Colonic mucosa (tissue), 4 donors: ENCODE measurements at regions not wholly inside any gene's neighbourhood (a gene's known extent, or its start where the extent isn't known, plus 50 kb on each side); places are given as distances from the start of the nearest gene placed in this dataset.

Experiments
- DNase-seq: peaks from one replicate; pipeline ENCODE4 v3.0.0-alpha.2; 2020
- H3K27ac ChIP-seq: fragments of 200-600 bp; one replicate; pipeline ENCODE4 v1.8.0; 2021
- H3K27me3 ChIP-seq: fragments of 200-600 bp; one replicate; pipeline ENCODE4 v1.8.0; 2021
- H3K36me3 ChIP-seq: fragments of 200-600 bp; one replicate; pipeline ENCODE4 v1.8.0; 2021
- H3K4me1 ChIP-seq: fragments of 200-600 bp; one replicate; pipeline ENCODE4 v1.8.0; 2021; ENCODE audit warnings: mild to moderate bottlenecking
- H3K4me3 ChIP-seq: fragments of 200-600 bp; one replicate; pipeline ENCODE4 v1.8.0; 2021
- H3K9ac ChIP-seq, 2 donors: one replicate each; pipeline ENCODE4 v1.7.0; 2013; ENCODE audit warnings: control low read depth in 2 of 2, low read depth in 2 of 2, low read length in 2 of 2
- H3K9me3 ChIP-seq: fragments of 200-600 bp; one replicate; pipeline ENCODE4 v1.8.0; 2021
- CTCF ChIP-seq: fragments of 200-600 bp; IDR thresholded peaks from one replicate; pipeline ENCODE4 v1.8.0; 2022; ENCODE audit warnings: antibody characterized with exemption, mild to moderate bottlenecking
- intact Hi-C: fragments of 100-400 bp; cut with DNase I; formaldehyde crosslinking; loops from one replicate; pipeline ENCODE4 v1.14.1; 2022
- donor health status: healthy.
- donor health status: DM: no; HTN: no; CAD: no.
- donor health status: DM: no; HTN: no; CAD: no.

- H3K27ac ChIP-seq = no peak overlapping the region
- DNase-seq = no peak
- TF ChIP-seq CTCF = no peak
Observed at GRCh38 chr1:29417147-29417858, 181.0 kb downstream of the PTPRU start.

GRCh38 chr1:29416267-29417146 is 180.2 kb downstream of the PTPRU start:
- no peak for TF ChIP-seq CTCF
- intact Hi-C loops = no loop called here
- H3K27ac ChIP-seq = no peak overlapping the region

More at GRCh38 chr1:29417147-29417858, 181.0 kb downstream of the PTPRU start:
- intact Hi-C loops = no loop called here
- H3K9me3 ChIP-seq = no peaks in the 10 kb centered on the region
- H3K9ac ChIP-seq = no peak overlapping the region
- no peaks in the 10 kb centered on the region for H3K4me1 ChIP-seq
- H3K27me3 ChIP-seq = no peaks in the 10 kb centered on the region
- H3K4me3 ChIP-seq = no peak overlapping the region
- H3K36me3 ChIP-seq = no peaks in the 10 kb centered on the region

GRCh38 chr1:29415861-29416260 is 179.5 kb downstream of the PTPRU start:
- H3K36me3 ChIP-seq = no peaks in the 10 kb centered on the region
- no peak for DNase-seq
- H3K4me3 ChIP-seq = no peak overlapping the region
- no peaks in the 10 kb centered on the region for H3K27me3 ChIP-seq
- TF ChIP-seq CTCF = no peak
- no peaks in the 10 kb centered on the region for H3K4me1 ChIP-seq
- intact Hi-C loops = no loop called here
- H3K27ac ChIP-seq = no peak overlapping the region
- H3K9ac ChIP-seq = no peak overlapping the region
- H3K9me3 ChIP-seq = no peaks in the 10 kb centered on the region

More at GRCh38 chr1:29416267-29417146, 180.2 kb downstream of the PTPRU start:
- Histone ChIP-seq H3K4me1 (no peaks in the 10 kb centered on the region), H3K9ac (no peak overlapping the region), H3K36me3 (no peaks in the 10 kb centered on the region), H3K9me3 (no peaks in the 10 kb centered on the region), H3K4me3 (no peak overlapping the region), H3K27me3 (no peaks in the 10 kb centered on the region)
- DNase-seq = no peak

GRCh38 chr1:29415156-29415830 is 179.0 kb downstream of the PTPRU start:
- Histone ChIP-seq H3K27me3 (no peaks in the 10 kb centered on the region), H3K9ac (no peak overlapping the region), H3K9me3 (no peaks in the 10 kb centered on the region), H3K27ac (no peak overlapping the region), H3K4me1 (no peaks in the 10 kb centered on the region), H3K4me3 (no peak overlapping the region), H3K36me3 (no peaks in the 10 kb centered on the region)
- no peak for DNase-seq
- no peak for TF ChIP-seq CTCF
- intact Hi-C loops = no loop called here

- TF ChIP-seq CTCF = no peak
- H3K27ac ChIP-seq = no peak overlapping the region
- H3K9me3 ChIP-seq = no peaks in the 10 kb centered on the region
- no peaks in the 10 kb centered on the region for H3K27me3 ChIP-seq
- intact Hi-C loops = no loop called here
- no peak for DNase-seq
- H3K36me3 ChIP-seq = no peaks in the 10 kb centered on the region
- no peak overlapping the region for H3K4me3 ChIP-seq
- H3K4me1 ChIP-seq = no peaks in the 10 kb centered on the region
- H3K9ac ChIP-seq = no peak overlapping the region
Observed at GRCh38 chr1:29414086-29414485, 177.8 kb downstream of the PTPRU start.
